ENCODE measurements at regions not wholly inside any gene's neighbourhood (a gene's known extent, or its start where the extent isn't known, plus 50 kb on each side); places are given as distances from the start of the nearest gene placed in this dataset.

DNA sequence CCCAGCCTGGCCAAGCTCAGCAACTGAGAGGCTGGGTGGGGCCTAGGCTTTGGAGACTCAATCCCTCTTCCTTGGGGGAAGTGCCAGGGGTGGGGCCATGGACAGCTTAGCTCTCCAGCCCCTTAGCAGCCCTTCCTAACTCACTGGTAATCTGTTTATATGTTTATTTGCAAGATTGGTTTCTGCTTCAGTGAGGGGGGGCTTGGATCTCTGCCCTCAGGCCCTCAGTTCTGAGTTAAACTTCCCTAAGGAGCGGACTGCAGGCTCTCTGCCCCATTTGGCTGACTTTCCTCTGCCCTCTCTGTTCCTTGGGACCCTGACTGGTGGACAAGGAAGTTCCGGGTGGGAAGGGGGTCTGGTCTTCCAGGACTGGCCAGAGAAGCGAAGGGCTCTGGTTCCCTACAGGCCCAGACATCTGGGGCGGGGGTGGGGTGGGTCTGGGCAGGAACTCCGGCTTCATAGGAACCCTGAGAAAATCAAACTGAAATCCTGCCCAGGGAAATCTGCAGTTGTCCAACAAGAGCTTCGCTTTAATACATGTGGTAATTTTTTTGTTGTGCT is 51.4 kb downstream of the NALF2 start:
- FAIRE-seq, result no peak
- TF ChIP-seq ZNF707 (CRISPR knock-in tag; conservative IDR thresholded peaks at IDR 0.05), result no peak
- TF ChIP-seq, protein P1, sequence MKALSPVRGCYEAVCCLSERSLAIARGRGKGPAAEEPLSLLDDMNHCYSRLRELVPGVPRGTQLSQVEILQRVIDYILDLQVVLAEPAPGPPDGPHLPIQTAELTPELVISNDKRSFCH (CRISPR knock-in tag; IDR thresholded peaks at IDR 0.05), result no peak
- TF ChIP-seq, protein P1 (tag; IDR thresholded peaks at IDR 0.05), result no peak
- TF ChIP-seq ZNF24 (IDR thresholded peaks at IDR 0.05), result no peak
- TF ChIP-seq PYGO2 (tag; IDR thresholded peaks at IDR 0.05), result no peak
- TF ChIP-seq, protein P2, sequence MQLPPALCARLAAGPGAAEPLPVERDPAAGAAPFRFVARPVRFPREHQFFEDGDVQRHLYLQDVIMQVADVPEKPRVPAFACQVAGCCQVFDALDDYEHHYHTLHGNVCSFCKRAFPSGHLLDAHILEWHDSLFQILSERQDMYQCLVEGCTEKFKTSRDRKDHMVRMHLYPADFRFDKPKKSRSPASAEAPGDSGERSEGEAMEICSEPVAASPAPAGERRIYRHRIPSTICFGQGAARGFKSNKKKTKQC (CRISPR knock-in tag; IDR thresholded peaks at IDR 0.05), result no peak
- no peak for TF ChIP-seq ZC3H11A (IDR thresholded peaks at IDR 0.05; ENCODE audit: low read depth, low read length)
- TF ChIP-seq ZNF133 (CRISPR knock-in tag; IDR thresholded peaks at IDR 0.05), result no peak
- TF ChIP-seq, protein P3, sequence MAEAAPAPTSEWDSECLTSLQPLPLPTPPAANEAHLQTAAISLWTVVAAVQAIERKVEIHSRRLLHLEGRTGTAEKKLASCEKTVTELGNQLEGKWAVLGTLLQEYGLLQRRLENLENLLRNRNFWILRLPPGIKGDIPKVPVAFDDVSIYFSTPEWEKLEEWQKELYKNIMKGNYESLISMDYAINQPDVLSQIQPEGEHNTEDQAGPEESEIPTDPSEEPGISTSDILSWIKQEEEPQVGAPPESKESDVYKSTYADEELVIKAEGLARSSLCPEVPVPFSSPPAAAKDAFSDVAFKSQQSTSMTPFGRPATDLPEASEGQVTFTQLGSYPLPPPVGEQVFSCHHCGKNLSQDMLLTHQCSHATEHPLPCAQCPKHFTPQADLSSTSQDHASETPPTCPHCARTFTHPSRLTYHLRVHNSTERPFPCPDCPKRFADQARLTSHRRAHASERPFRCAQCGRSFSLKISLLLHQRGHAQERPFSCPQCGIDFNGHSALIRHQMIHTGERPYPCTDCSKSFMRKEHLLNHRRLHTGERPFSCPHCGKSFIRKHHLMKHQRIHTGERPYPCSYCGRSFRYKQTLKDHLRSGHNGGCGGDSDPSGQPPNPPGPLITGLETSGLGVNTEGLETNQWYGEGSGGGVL (CRISPR knock-in tag; IDR thresholded peaks at IDR 0.05), result no peak
- TF ChIP-seq HMG20A (CRISPR knock-in tag; conservative IDR thresholded peaks at IDR 0.05), result no peak
- no peak for TF ChIP-seq RBM22 (IDR thresholded peaks at IDR 0.05; ENCODE audit: low read depth, low read length, poor library complexity, severe bottlenecking)
- TF ChIP-seq SRSF7 (optimal IDR thresholded peaks at IDR 0.05; ENCODE audit: low read depth, low read length), result no peak
- TF ChIP-seq NFIX (CRISPR knock-in tag; IDR thresholded peaks at IDR 0.05; ENCODE audit: low read depth), result no peak
- no peak for TF ChIP-seq ATF1 (CRISPR knock-in tag; IDR thresholded peaks at IDR 0.05)
- TF ChIP-seq ATF1 (tag; IDR thresholded peaks at IDR 0.05), result no peak
- Histone ChIP-seq H3K4me2 (ENCODE audit: insufficient read depth, low read length) (no peak overlapping the region), H3K9me1 (ENCODE audit: control insufficient read depth, insufficient read depth, low read length) (no peaks in the 10 kb centered on the region), H3K27ac (ENCODE audit: extremely low read depth, low read depth, low read length) (no peak overlapping the region), H4K20me1 (replicated peaks; ENCODE audit: control insufficient read depth, insufficient read depth, low read length) (no peaks in the 10 kb centered on the region), H3K4me3 (no peak overlapping the region), H2AFZ (ENCODE audit: low read depth, low read length) (no peak overlapping the region), H3K79me2 (ENCODE audit: control insufficient read depth, insufficient read depth, low read length) (no peaks in the 10 kb centered on the region), H3K4me1 (replicated peaks in 1 of 2; ENCODE audit: control insufficient read depth in 2 of 2, insufficient read depth in 2 of 2, low read length in 2 of 2) (0 out of 5 replicates have a peak, but pooled peaks cover 0 to 2% of the 10 kb centered on the region in 2 experiments), H3K27me3 (ENCODE audit: control insufficient read depth in 2 of 2, insufficient read depth in 2 of 2, low read length in 2 of 2) (no peaks in the 10 kb centered on the region; a peak in 1 of 5 replicates), H3K9ac (ENCODE audit: insufficient read depth in 1 of 2, low read depth in 2 of 2, low read length in 2 of 2) (no peak overlapping the region), H3K9me3 (replicated peaks; ENCODE audit: control insufficient read depth, insufficient read depth, low read depth, low read length) (no peaks in the 10 kb centered on the region), H3K36me3 (ENCODE audit: control insufficient read depth, insufficient read depth, low read length) (no peaks in the 10 kb centered on the region)
- intact Hi-C loops (cut with micrococcal nuclease) (no loop called here), in situ Hi-C loops (cut with MboI) (no loop called here)
- no peak for ATAC-seq
- no TSS peak for BruUV-seq (replicated peaks)
- ChIA-PET POLR2A (interaction anchor here (0.7 kb wide), 1 partner anchor 10 kb away, joined by 3 read pairs; no protein-coding TSS in a partner anchor), CTCF (ENCODE audit: low intra/inter-chr PET ratio) (no interaction called here)
- no peak for DNase-seq (ENCODE audit: extremely low read depth in 1 of 4, low spot score in 3 of 4)
- 16% methylated on average over 5 of the region's 6 CpGs for WGBS (ENCODE audit: insufficient coverage, low coverage, missing lambda C conversion rate)

Data from K562 (cell line).